Calu3 (cell line): ENCODE measurements at regions not wholly inside any gene's neighbourhood (a gene's known extent, or its start where the extent isn't known, plus 50 kb on each side); places are given as distances from the start of the nearest gene placed in this dataset.

Experiments used
- BruUV-seq: library from RNA; stranded (reverse); fragments of 400-500 nt; replicated peaks from 2 replicates; lab custom pipeline; 2021; lab: Mats Ljungman, UMichigan
- CTCF ChIA-PET: fragments of 300-600 bp; sonication (Branson Sonifier 250); formaldehyde crosslinking; loops from one replicate; lab custom pipeline; 2022; ENCODE audit warnings: antibody characterized with exemption; lab: Charles Lee
- DNase-seq: peaks from one replicate; pipeline ENCODE4 v3.0.0; 2022
- H3K27ac Mint-ChIP-seq: one replicate; pipeline ENCODE4 v1.8.0; 2022; ENCODE audit warnings: mixed read lengths; ENCODE audit not compliant: unreplicated experiment
- H3K27me3 Mint-ChIP-seq: one replicate; pipeline ENCODE4 v1.8.0; 2022; ENCODE audit warnings: mixed read lengths; ENCODE audit not compliant: unreplicated experiment
- H3K36me3 Mint-ChIP-seq: one replicate; pipeline ENCODE4 v1.8.0; 2022; ENCODE audit warnings: mild to moderate bottlenecking, moderate library complexity, mixed read lengths; ENCODE audit not compliant: insufficient read depth, unreplicated experiment
- H3K4me1 Mint-ChIP-seq: one replicate; pipeline ENCODE4 v1.8.0; 2022; ENCODE audit warnings: mild to moderate bottlenecking, low read depth, mixed read lengths; ENCODE audit not compliant: unreplicated experiment
- H3K4me3 Mint-ChIP-seq: one replicate; pipeline ENCODE4 v1.8.0; 2022; ENCODE audit warnings: mild to moderate bottlenecking, low read depth, moderate library complexity, mixed read lengths; ENCODE audit not compliant: unreplicated experiment
- H3K9me3 Mint-ChIP-seq: one replicate; pipeline ENCODE4 v1.8.0; 2022; ENCODE audit warnings: low read depth, mixed read lengths; ENCODE audit not compliant: unreplicated experiment
- intact Hi-C: fragments of 100-400 bp; cut with micrococcal nuclease; formaldehyde crosslinking; loops from one replicate; pipeline ENCODE4 v1.10.0; 2022; ENCODE audit not compliant: unreplicated experiment
- TF ChIP-seq, protein P1 (sequence below): fragments of 200-600 bp; IDR thresholded peaks from one replicate; pipeline ENCODE4 v1.8.0; 2022; ENCODE audit warnings: antibody characterized with exemption; ENCODE audit not compliant: unreplicated experiment

DNA sequence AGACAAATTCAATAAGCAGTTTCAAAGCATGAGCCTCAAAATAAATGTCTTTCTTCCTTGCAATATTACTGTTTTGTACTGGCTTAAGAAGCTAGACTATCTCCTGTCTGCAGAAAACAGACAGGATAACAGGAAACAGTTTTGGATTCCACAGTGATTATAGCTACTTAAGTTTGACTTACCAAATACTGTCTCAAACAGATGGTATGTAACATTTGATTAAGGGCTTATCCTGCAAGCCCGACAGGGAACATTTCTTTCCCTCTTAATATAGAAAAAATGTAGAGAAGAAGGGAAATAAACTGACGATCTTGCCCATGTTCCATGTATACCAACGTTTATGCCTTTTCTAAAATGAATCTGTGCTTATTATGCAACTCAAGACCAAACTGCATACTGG, 179.9 kb upstream of the EEA1 start:
- H3K36me3 Mint-ChIP-seq, result no peaks in the 10 kb centered on the region
- CTCF ChIA-PET, result interaction anchor here (0.7 kb wide), 1 partner anchor 123 kb away, joined by 3 read pairs; no protein-coding TSS in a partner anchor
- no TSS peak for BruUV-seq
- no peak for DNase-seq
- no peaks in the 10 kb centered on the region for H3K9me3 Mint-ChIP-seq
- no peaks in the 10 kb centered on the region for H3K4me1 Mint-ChIP-seq
- H3K27me3 Mint-ChIP-seq, result no peaks in the 10 kb centered on the region
- TF ChIP-seq, protein P1, sequence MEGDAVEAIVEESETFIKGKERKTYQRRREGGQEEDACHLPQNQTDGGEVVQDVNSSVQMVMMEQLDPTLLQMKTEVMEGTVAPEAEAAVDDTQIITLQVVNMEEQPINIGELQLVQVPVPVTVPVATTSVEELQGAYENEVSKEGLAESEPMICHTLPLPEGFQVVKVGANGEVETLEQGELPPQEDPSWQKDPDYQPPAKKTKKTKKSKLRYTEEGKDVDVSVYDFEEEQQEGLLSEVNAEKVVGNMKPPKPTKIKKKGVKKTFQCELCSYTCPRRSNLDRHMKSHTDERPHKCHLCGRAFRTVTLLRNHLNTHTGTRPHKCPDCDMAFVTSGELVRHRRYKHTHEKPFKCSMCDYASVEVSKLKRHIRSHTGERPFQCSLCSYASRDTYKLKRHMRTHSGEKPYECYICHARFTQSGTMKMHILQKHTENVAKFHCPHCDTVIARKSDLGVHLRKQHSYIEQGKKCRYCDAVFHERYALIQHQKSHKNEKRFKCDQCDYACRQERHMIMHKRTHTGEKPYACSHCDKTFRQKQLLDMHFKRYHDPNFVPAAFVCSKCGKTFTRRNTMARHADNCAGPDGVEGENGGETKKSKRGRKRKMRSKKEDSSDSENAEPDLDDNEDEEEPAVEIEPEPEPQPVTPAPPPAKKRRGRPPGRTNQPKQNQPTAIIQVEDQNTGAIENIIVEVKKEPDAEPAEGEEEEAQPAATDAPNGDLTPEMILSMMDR, result no peak
- intact Hi-C loops, result no loop called here
- no peak overlapping the region for H3K4me3 Mint-ChIP-seq
- H3K27ac Mint-ChIP-seq, result no peak overlapping the region

DNA sequence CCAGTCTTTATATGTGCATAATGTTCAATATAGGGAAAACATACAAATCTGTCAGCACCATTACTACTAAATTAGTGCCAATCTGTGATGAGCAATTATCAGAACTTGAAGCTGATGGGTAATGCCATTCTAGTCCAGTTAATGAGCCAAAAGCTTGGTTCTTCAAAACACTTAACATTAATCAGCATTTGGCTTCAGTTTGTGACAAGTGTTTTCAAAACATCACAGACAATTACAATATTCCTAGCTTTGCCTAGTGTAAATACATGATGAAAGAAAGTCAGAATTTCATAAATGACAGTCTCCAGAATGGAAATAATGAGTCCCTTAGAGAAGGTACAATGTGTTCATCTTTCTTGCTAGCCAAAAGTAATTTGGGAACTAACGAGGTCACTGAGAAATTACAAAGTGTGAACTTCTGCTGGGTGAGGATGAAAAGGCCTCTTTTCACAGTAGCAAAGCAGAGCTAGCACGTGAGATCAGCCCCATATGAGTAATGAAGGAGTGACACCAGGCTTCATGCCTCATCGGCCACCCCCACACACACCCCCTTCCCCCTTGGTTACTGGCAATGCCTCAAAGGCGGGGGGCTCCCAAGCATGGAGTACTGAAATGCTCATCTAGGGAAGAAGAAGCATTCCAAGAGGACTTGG, 180.6 kb upstream of the EEA1 start:
- BruUV-seq, result no TSS peak
- CTCF ChIA-PET, result interaction anchor here (0.7 kb wide), 1 partner anchor 74 kb away, joined by 3 read pairs; no protein-coding TSS in a partner anchor

GRCh38 chr12:93111773-93112172, 182.7 kb upstream of the EEA1 start:
- BruUV-seq, result no TSS peak
- intact Hi-C loops, result no loop called here
- Mint-ChIP-seq H3K4me1 (no peaks in the 10 kb centered on the region), H3K4me3 (no peak overlapping the region), H3K36me3 (no peaks in the 10 kb centered on the region), H3K9me3 (no peaks in the 10 kb centered on the region), H3K27ac (no peak overlapping the region), H3K27me3 (no peaks in the 10 kb centered on the region)
- no peak for DNase-seq
- CTCF ChIA-PET, result no interaction called here
- TF ChIP-seq, protein P1, result no peak

More for the DNA sequence above, 180.6 kb upstream of the EEA1 start:
- TF ChIP-seq, protein P1, result no peak
- DNase-seq, result no peak
- no peaks in the 10 kb centered on the region for H3K4me1 Mint-ChIP-seq
- no peaks in the 10 kb centered on the region for H3K9me3 Mint-ChIP-seq
- intact Hi-C loops, result no loop called here
- H3K27ac Mint-ChIP-seq, result no peak overlapping the region
- no peaks in the 10 kb centered on the region for H3K27me3 Mint-ChIP-seq
- no peaks in the 10 kb centered on the region for H3K36me3 Mint-ChIP-seq
- H3K4me3 Mint-ChIP-seq, result no peak overlapping the region

- CTCF ChIA-PET, result no interaction called here
- DNase-seq, result no peak
- no TSS peak for BruUV-seq
- TF ChIP-seq, protein P1, result no peak
- Mint-ChIP-seq H3K4me3 (no peak overlapping the region), H3K36me3 (no peaks in the 10 kb centered on the region), H3K27me3 (no peaks in the 10 kb centered on the region), H3K9me3 (no peaks in the 10 kb centered on the region), H3K27ac (no peak overlapping the region), H3K4me1 (no peaks in the 10 kb centered on the region)
- intact Hi-C loops, result no loop called here
These were observed 184.4 kb upstream of the EEA1 start for GRCh38 chr12:93113317-93114006.
